ENCODE measurements at regions not wholly inside any gene's neighbourhood (a gene's known extent, or its start where the extent isn't known, plus 50 kb on each side); places are given as distances from the start of the nearest gene placed in this dataset.

DNA sequence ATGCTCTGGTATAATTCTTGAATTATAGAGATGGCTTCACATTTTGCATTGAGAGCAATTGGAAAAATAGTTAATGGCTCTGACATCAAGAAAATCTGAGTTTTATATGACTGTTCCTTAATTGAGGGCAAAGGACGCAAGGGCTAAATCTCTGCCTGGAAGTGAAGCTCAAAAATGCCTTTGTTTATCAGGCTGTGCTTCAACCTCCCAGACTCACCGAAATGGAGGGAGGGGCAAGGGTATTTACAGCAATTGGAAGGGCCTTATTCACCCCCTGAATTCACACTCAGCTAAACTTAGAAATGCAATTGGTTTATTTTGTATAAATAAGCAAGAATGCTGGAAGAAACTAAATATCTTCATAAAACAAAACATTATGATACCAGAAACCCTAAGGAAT, 737.2 kb upstream of the MMS22L start:
- no peak for ATAC-seq
- Histone ChIP-seq H3K4me1 (no peaks in the 10 kb centered on the region), H3K27me3 (no peaks in the 10 kb centered on the region), H3K27ac (no peak overlapping the region), H3K36me3 (no peaks in the 10 kb centered on the region), H3K9me3 (no peaks in the 10 kb centered on the region), H3K4me3 (no peak overlapping the region)
- DNase-seq: no peak
- intact Hi-C loops (cut with DNase I): no loop called here
- TF ChIP-seq CTCF (IDR thresholded peaks at IDR 0.05): no peak
- TF ChIP-seq POLR2A (IDR thresholded peaks at IDR 0.05): no peak
- 46 to 58% (median 51%) methylated on average over 2 of the region's 2 CpGs for WGBS, 4 donors

- no peak overlapping the region for H3K4me3 ChIP-seq
- H3K9me3 ChIP-seq: no peaks in the 10 kb centered on the region
- intact Hi-C loops (cut with DNase I): no loop called here
- ATAC-seq (no peak), DNase-seq (no peak)
- no peaks in the 10 kb centered on the region for H3K4me1 ChIP-seq
- H3K36me3 ChIP-seq: no peaks in the 10 kb centered on the region
- H3K27ac ChIP-seq: no peak overlapping the region
- no peak for TF ChIP-seq POLR2A (IDR thresholded peaks at IDR 0.05)
- no peak for TF ChIP-seq CTCF (IDR thresholded peaks at IDR 0.05)
- 67 to 81% (median 77%) methylated on average over 2 of the region's 2 CpGs for WGBS, 4 donors
- H3K27me3 ChIP-seq: no peaks in the 10 kb centered on the region
Observed at GRCh38 chr6:98024359-98024758, 741.3 kb upstream of the MMS22L start.

DNA sequence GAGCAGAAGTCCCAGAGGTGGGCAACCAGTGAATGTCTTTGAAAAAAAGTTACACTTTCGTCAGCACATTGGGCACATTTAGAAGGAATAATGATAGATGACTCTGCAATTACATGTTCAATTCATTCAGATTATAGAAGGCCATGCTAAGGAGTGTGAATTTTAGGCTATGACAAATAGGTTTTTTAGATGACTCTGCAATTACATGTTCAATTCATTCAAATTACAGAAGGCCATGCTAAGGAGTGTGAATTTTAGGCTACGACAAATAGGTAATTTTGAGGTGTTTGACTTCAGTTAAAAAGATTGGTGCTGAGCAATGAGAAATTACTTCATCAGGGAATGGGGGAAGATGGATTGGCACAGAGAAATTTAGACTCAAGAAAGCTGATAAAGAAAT, 744.9 kb upstream of the MMS22L start:
- H3K9me3 ChIP-seq: no peaks in the 10 kb centered on the region
- H3K27me3 ChIP-seq: no peaks in the 10 kb centered on the region
- H3K36me3 ChIP-seq: no peaks in the 10 kb centered on the region
- intact Hi-C loops (cut with DNase I): no loop called here
- H3K4me3 ChIP-seq: no peak overlapping the region
- no peak overlapping the region for H3K27ac ChIP-seq
- H3K4me1 ChIP-seq: no peaks in the 10 kb centered on the region
- 70 to 81% (median 76%) methylated on average over 2 of the region's 2 CpGs for WGBS, 4 donors
- ATAC-seq: no peak
- no peak for DNase-seq
- TF ChIP-seq CTCF (IDR thresholded peaks at IDR 0.05): no peak
- TF ChIP-seq POLR2A (IDR thresholded peaks at IDR 0.05): no peak

DNA sequence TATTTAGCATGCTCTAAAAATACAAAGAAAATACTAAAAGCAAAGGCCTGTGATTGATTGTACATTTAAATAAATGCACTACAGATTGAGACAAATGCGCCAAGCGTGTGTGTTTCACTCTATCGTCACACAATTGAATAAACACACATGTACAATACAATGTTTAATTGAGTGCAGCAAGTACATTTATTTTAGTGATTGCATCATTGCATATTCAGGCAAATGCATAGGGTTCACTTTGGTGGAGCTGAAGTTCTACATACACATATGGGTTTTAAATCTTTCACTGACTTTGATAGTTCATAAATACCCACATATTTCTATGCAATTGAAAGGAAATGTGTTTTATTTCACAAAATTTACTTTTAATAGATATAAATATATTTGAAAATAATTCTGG, 750.6 kb upstream of the MMS22L start:
- 91 to 95% (median 93%) methylated on average over 3 of the region's 3 CpGs for WGBS, 4 donors
- intact Hi-C loops (cut with DNase I): loop anchor here in 1 of 10 donors (10.0 kb wide), 1 partner anchor 539 kb away; no protein-coding TSS in a partner anchor
- H3K4me3 ChIP-seq: no peak overlapping the region
- TF ChIP-seq CTCF (IDR thresholded peaks at IDR 0.05): no peak
- no peak for TF ChIP-seq POLR2A (IDR thresholded peaks at IDR 0.05)
- ATAC-seq (no peak), DNase-seq (no peak)
- H3K27me3 ChIP-seq: no peaks in the 10 kb centered on the region
- no peak overlapping the region for H3K27ac ChIP-seq
- H3K9me3 ChIP-seq: no peaks in the 10 kb centered on the region
- no peaks in the 10 kb centered on the region for H3K4me1 ChIP-seq
- H3K36me3 ChIP-seq: no peaks in the 10 kb centered on the region
